ENCODE measurements at regions not wholly inside any gene's neighbourhood (a gene's known extent, or its start where the extent isn't known, plus 50 kb on each side); places are given as distances from the start of the nearest gene placed in this dataset.
"Not testable (repeated sequence)": the region's sequence is repeated elsewhere in the genome, so short reads cannot be mapped to it uniquely, and the experiment has no call there.

GRCh38 chr3:148532326-148532725, 165.4 kb upstream of the AGTR1 start:
- DNase-seq: no peak

GRCh38 chr3:148532774-148533173, 164.9 kb upstream of the AGTR1 start:
- DNase-seq: no peak

- DNase-seq: no peak
Measured at GRCh38 chr3:148534089-148534988, 163.4 kb upstream of the AGTR1 start.

GRCh38 chr3:148535001-148535400, 162.7 kb upstream of the AGTR1 start:
- no peak for DNase-seq

GRCh38 chr3:148540266-148540665, 157.4 kb upstream of the AGTR1 start:
- no peak for DNase-seq

- DNase-seq: no peak
Measured at GRCh38 chr3:148540851-148541250, 156.9 kb upstream of the AGTR1 start.

GRCh38 chr3:148546959-148547358, 150.7 kb upstream of the AGTR1 start:
- DNase-seq: no peak

- no peak for DNase-seq
Measured at GRCh38 chr3:148551767-148552260, 145.9 kb upstream of the AGTR1 start.

GRCh38 chr3:148554367-148554766, 143.3 kb upstream of the AGTR1 start:
- DNase-seq: no peak

GRCh38 chr3:148556664-148557063, 141.0 kb upstream of the AGTR1 start:
- no peak for DNase-seq

GRCh38 chr3:148577579-148577978, 120.1 kb upstream of the AGTR1 start:
- DNase-seq: not testable (repeated sequence)

- DNase-seq: no peak
Measured at GRCh38 chr3:148582126-148582525, 115.6 kb upstream of the AGTR1 start.

- DNase-seq: no peak
Measured at GRCh38 chr3:148583793-148584192, 113.9 kb upstream of the AGTR1 start.

GRCh38 chr3:148584438-148584837, 113.3 kb upstream of the AGTR1 start:
- no peak for DNase-seq

- DNase-seq: no peak
Measured at GRCh38 chr3:148585671-148586379, 111.9 kb upstream of the AGTR1 start.

- DNase-seq: no peak
Measured at GRCh38 chr3:148588291-148588690, 109.4 kb upstream of the AGTR1 start.

- DNase-seq: no peak
Measured at GRCh38 chr3:148591525-148591924, 106.2 kb upstream of the AGTR1 start.

GRCh38 chr3:148598619-148599018, 99.1 kb upstream of the AGTR1 start:
- DNase-seq: no peak

GRCh38 chr3:148599481-148599880, 98.2 kb upstream of the AGTR1 start:
- DNase-seq: no peak

GRCh38 chr3:148600440-148600839, 97.3 kb upstream of the AGTR1 start:
- DNase-seq: no peak

- DNase-seq: no peak
Measured at GRCh38 chr3:148600902-148601765, 96.6 kb upstream of the AGTR1 start.

- DNase-seq: no peak
Measured at GRCh38 chr3:148601766-148602685, 95.7 kb upstream of the AGTR1 start.
